ENCODE measurements at regions not wholly inside any gene's neighbourhood (a gene's known extent, or its start where the extent isn't known, plus 50 kb on each side); places are given as distances from the start of the nearest gene placed in this dataset.
A peak's percentile ranks its signal among the peaks of the same experiment; 100 is the strongest.

DNA sequence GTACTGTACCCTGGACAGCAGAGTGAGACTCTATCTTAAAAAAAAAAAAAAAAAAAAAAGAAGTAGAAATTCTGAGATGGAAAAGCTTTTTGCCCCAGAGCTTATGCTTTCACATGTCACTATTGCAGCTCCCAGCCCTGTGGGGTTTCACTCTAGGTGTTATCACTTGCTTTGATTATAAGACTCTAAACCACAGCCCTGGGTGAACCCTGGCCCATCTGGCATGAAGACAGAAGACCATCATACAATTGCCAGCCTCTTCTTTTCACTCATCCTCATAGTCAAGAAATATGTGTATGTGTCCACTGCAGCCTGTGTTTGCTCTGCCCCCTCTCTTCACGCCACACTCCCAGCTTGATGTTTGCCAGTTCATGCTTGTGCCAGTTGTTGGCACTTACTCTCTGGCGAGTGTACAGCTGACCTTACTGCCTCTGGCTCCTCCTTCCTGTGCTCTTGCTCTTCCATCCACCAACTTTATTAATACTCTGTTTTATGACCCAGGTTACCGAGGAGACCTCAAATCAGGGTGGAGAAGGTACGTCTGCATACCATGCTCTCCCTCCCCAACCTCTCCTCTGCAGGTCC, 136.7 kb upstream of the NCK2 start:
- no peak overlapping the region for H2BK15ac ChIP-seq (ENCODE audit: low read depth, low read length)
- ChIA-PET CTCF (interaction anchor here (0.6 kb wide), 2 partner anchors 49 to 378 kb away, joined by 4 to 5 read pairs; no protein-coding TSS in a partner anchor), POLR2A (ENCODE audit: unreplicated experiment) (no interaction called here)
- dilution Hi-C loops (cut with HindIII; ENCODE audit: low sequenced_read_pairs, unreplicated experiment) (no loop called here), in situ Hi-C loops (cut with MboI; ENCODE audit: low sequenced_read_pairs) (no loop called here), intact Hi-C loops (cut with micrococcal nuclease) (no loop called here)
- no peaks in the 10 kb centered on the region for H3K9me1 ChIP-seq (ENCODE audit: insufficient read depth, low read length)
- peaks cover 10% of the 10 kb centered on the region for H3K27me3 ChIP-seq (ENCODE audit: control insufficient read depth, insufficient read depth, low read length)
- 45% methylated on average over 2 of the region's 4 CpGs; no CpG with 5 or more reads in 1 of the 2 experiments for WGBS, 2 experiments (ENCODE audit: extremely low coverage in 2 of 2, insufficient read length in 1 of 2)
- no peak overlapping the region for H2AK5ac ChIP-seq (ENCODE audit: low read depth, low read length)
- no peak overlapping the region for H3K23ac ChIP-seq (ENCODE audit: low read depth, low read length)
- no peak overlapping the region for H3K4me2 ChIP-seq (ENCODE audit: low read depth, low read length)
- H3K4me3 ChIP-seq (ENCODE audit: insufficient read depth, low read depth, low read length) = no peak overlapping the region
- no peak overlapping the region for H3K18ac ChIP-seq (ENCODE audit: low read depth, low read length)
- peak overlapping the region; percentile 28 for H2AFZ ChIP-seq (replicated peaks; ENCODE audit: low read length, poor library complexity)
- no peak overlapping the region for H2BK120ac ChIP-seq (ENCODE audit: low read depth, low read length)
- H3K14ac ChIP-seq (replicated peaks; ENCODE audit: low read depth, low read length) = no peak overlapping the region
- BruUV-seq (replicated peaks) = no TSS peak
- no peak overlapping the region for H3K27ac ChIP-seq (ENCODE audit: insufficient read depth, low read length)
- no peak overlapping the region for H3K4ac ChIP-seq (ENCODE audit: low read depth, low read length)
- no peak overlapping the region for H2BK20ac ChIP-seq (ENCODE audit: low read depth, low read length)
- no peaks in the 10 kb centered on the region for H3K79me1 ChIP-seq (ENCODE audit: low read depth in 1 of 2, low read length in 2 of 2)
- H3K4me1 ChIP-seq (ENCODE audit: control insufficient read depth, insufficient read depth, low read length) = no peaks in the 10 kb centered on the region
- H4K20me1 ChIP-seq (ENCODE audit: insufficient read depth, low read length) = no peaks in the 10 kb centered on the region
- DNase-seq (no peak), ATAC-seq (ENCODE audit: low read depth) (no peak)
- no peak for TF ChIP-seq CHD1 (IDR thresholded peaks at IDR 0.05; ENCODE audit: low read depth, low read length)
- no peak for TF ChIP-seq MAFK (IDR thresholded peaks at IDR 0.05; ENCODE audit: low read depth, low read length)
- TF ChIP-seq RCOR1 (IDR thresholded peaks at IDR 0.05; ENCODE audit: insufficient replicate concordance, low read length) = no peak
- TF ChIP-seq RAD21 (IDR thresholded peaks at IDR 0.05; ENCODE audit: low read length) = no peak
- no peak overlapping the region for H4K8ac ChIP-seq (ENCODE audit: low read depth in 2 of 2, low read length in 2 of 2)
- no peak overlapping the region for H4K91ac ChIP-seq (ENCODE audit: insufficient read depth, low read depth, low read length)
- no peak overlapping the region for H3K9ac ChIP-seq (ENCODE audit: low read depth, low read length)
- no peak overlapping the region for H4K5ac ChIP-seq (ENCODE audit: low read depth, low read length)
- H2AK9ac ChIP-seq (replicated peaks; ENCODE audit: low read depth, low read length, poor library complexity) = no peak overlapping the region
- H3K9me3 ChIP-seq (ENCODE audit: control insufficient read depth, insufficient read depth, low read length) = no peaks in the 10 kb centered on the region
- H3K36me3 ChIP-seq (ENCODE audit: control insufficient read depth, insufficient read depth, low read length) = no peaks in the 10 kb centered on the region
- H3K56ac ChIP-seq (ENCODE audit: extremely low read depth, insufficient read depth, low read length) = no peak overlapping the region
- H2BK5ac ChIP-seq (ENCODE audit: low read depth, low read length, poor library complexity, severe bottlenecking) = no peak overlapping the region
